Stimulated activated CD4-positive, alpha-beta T cell treated with anti-CD3 and anti-CD28 coated beads, TNF-alpha, amount 100 ng/mL, for 24 hours (primary cell): ENCODE measurements at regions not wholly inside any gene's neighbourhood (a gene's known extent, or its start where the extent isn't known, plus 50 kb on each side); places are given as distances from the start of the nearest gene placed in this dataset.

Experiments
- DNase-seq, 3 experiments: peaks; one replicate each; pipeline ENCODE4 v3.0.0-alpha.2; 2020; ENCODE audit warnings: low read depth in 3 of 3

GRCh38 chr4:38560768-38561558, 103.0 kb upstream of the KLF3 start:
- peak in 1 of 3 experiments; percentile 10 for DNase-seq

GRCh38 chr4:38562751-38563198, 101.2 kb upstream of the KLF3 start:
- DNase-seq: no peak

GRCh38 chr4:38563707-38564495, 100.1 kb upstream of the KLF3 start:
- DNase-seq: no peak

GRCh38 chr4:38565271-38566199, 98.5 kb upstream of the KLF3 start:
- no peak for DNase-seq

GRCh38 chr4:38566806-38567398, 97.1 kb upstream of the KLF3 start:
- DNase-seq: no peak

GRCh38 chr4:38567457-38567856, 96.5 kb upstream of the KLF3 start:
- DNase-seq: no peak

- no peak for DNase-seq
These were observed 95.2 kb upstream of the KLF3 start for GRCh38 chr4:38568768-38569167.

GRCh38 chr4:38570647-38571276, 93.2 kb upstream of the KLF3 start:
- no peak for DNase-seq

- no peak for DNase-seq
These were observed 91.2 kb upstream of the KLF3 start for GRCh38 chr4:38572793-38573192.

- DNase-seq: no peak
These were observed 89.3 kb upstream of the KLF3 start for GRCh38 chr4:38574559-38575333.

- DNase-seq: no peak
These were observed 87.2 kb upstream of the KLF3 start for GRCh38 chr4:38576767-38577166.

GRCh38 chr4:38577462-38577861, 86.5 kb upstream of the KLF3 start:
- no peak for DNase-seq

GRCh38 chr4:38581426-38582106, 82.4 kb upstream of the KLF3 start:
- no peak for DNase-seq

- DNase-seq: no peak
These were observed 81.6 kb upstream of the KLF3 start for GRCh38 chr4:38582445-38582844.

GRCh38 chr4:38582889-38583470, 81.0 kb upstream of the KLF3 start:
- DNase-seq: peak in 2 of 3 experiments; percentile 5 to 33

GRCh38 chr4:38585871-38586270, 78.1 kb upstream of the KLF3 start:
- no peak for DNase-seq

- DNase-seq: no peak
These were observed 76.9 kb upstream of the KLF3 start for GRCh38 chr4:38587106-38587505.

- DNase-seq: no peak
These were observed 74.0 kb upstream of the KLF3 start for GRCh38 chr4:38590046-38590445.

- no peak for DNase-seq
These were observed 72.2 kb upstream of the KLF3 start for GRCh38 chr4:38591617-38592337.
